Dermis blood vessel endothelial cell (primary cell): ENCODE measurements at regions not wholly inside any gene's neighbourhood (a gene's known extent, or its start where the extent isn't known, plus 50 kb on each side); places are given as distances from the start of the nearest gene placed in this dataset.
A peak's percentile ranks its signal among the peaks of the same experiment; 100 is the strongest.

Experiments
- DNase-seq: peaks from one replicate; pipeline ENCODE4 v3.0.0; 2010

DNA sequence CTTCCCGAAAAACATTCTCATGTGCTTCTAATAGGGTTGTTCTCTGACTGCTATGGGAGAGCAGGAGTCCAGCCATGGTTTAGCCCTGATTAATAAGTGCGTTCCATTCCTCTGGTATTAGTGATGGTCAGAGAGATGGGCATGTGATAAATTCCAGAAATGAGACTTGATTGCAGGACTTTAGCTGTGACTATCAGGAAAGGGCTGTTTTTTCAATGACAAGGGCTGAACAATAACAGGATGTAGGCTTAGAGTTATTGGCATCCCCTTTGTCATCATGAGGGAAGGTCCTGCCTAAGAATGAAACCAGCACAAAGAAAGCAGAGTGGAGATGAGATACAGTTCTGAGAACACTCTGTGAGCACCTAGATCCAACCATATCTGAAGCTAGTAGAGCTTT lies 494.6 kb downstream of the MIAT start:
- DNase-seq: peak; percentile 90

GRCh38 chr22:27152883-27153282 lies 495.5 kb downstream of the MIAT start:
- no peak for DNase-seq

GRCh38 chr22:27153386-27153785 lies 496.0 kb downstream of the MIAT start:
- DNase-seq: no peak

DNA sequence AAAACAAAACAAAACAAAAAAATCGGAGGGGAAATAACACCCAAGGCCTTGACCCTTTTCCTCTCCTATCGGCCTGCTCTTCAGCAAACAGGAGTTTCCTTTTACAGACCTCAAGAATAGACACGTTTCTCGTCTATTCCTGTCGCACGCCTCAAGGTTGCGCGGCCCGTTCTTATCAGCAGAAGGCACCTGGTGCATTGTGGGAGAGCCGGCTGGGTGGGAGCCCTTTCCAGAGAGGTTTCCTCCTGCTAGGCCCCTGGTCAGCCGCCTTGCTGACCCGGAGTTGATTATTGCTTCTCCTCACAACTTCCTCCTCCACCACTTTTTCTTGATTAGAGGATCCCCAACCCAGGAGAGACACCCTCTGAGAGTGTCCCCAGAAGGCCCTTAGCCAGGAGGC lies 497.3 kb downstream of the MIAT start:
- DNase-seq: peak; percentile 80

DNA sequence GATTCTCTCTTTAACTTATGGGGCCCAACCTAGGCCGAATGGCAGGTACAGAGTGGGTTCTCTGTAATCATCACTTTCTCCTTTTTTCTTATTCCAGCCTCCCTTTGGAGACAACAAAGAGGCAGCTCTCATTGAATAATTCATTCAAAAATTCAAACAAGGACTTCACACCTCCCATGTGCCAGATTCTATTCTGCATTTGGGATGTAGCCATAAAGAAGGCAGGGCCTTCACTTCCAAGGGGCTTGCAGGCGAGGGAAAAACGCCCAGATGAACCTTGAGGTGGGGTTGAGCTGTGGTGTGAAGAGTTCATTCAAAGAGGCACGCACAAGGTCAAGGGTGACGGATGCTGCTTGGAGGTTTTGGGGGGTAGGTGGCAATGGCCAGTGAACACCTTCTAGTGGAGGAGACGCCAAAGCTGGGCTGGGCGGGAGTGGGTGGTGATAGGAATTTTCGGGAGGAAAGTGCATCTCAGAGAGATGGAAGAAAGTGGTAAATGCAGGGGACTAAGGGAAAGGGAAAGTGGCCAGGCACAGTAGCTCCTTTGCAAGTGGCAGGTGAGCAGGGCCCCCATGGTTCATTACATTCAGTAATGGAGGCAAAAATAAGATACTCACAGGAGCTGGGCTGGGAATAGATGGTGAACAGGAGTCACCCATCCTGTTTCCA lies 499.6 kb downstream of the MIAT start:
- no peak for DNase-seq

DNA sequence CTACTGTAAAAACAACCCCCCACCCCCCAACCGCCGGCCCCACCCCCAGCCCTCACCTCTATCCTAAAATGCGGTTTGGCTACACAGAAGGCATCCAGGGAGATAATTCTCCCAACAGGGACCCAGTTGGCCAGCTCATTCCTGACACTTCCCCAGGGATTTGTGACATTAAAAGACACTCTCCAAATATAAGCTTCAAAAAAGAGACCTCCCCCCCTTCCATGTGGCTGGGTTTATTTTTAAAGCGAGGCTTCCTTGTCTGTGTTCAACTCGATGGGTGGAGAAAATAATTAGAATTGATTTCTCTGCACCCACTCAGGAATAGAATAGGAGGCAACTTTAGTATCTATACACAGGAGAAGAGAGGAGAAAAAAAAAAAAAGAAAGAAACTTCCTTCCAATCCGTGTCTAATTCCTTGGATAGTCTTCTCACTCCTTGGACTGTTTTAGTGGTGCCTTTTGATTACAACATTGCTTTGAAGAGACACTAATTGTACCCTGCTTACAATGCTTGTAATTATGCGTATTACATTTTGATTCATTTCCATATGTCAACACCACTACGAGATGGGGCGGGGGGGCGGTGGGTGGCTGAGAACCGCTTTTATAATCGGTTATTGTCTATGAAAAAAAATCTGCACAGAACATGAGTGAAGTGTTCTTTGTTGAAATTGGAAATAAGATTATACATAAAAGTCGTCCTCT lies 500.4 kb downstream of the MIAT start:
- no peak for DNase-seq

GRCh38 chr22:27159016-27159415 lies 501.6 kb downstream of the MIAT start:
- no peak for DNase-seq

DNA sequence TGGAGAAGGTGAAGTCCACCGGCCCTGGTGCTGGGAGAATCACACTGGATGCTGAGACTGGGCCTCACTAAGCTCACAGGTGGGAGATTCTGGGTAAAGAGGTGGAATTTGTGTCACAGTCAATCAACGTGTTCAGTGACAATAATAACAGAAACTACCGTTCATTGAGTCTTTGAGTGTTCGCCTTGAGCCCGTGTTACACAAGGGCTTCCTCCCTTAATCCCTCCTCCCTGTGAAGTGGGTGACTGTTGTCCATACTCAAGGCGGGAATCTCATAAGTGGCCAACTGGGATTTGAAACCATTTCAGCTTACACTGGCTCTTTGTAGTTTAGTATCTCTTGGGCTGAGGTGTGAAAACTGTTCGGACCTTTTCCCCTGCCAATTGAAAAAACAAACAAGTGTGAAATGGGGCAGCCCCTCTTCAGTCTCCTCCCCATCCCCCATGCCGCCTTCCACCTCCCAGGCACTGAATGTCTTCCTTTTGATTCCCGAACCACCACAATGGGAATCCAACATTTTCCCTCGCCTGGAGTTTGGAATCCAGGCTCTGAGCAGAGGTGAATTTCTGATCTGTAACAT lies 502.4 kb downstream of the MIAT start:
- DNase-seq: no peak

GRCh38 chr22:27163162-27164137 lies 506.1 kb downstream of the MIAT start:
- DNase-seq: no peak

DNA sequence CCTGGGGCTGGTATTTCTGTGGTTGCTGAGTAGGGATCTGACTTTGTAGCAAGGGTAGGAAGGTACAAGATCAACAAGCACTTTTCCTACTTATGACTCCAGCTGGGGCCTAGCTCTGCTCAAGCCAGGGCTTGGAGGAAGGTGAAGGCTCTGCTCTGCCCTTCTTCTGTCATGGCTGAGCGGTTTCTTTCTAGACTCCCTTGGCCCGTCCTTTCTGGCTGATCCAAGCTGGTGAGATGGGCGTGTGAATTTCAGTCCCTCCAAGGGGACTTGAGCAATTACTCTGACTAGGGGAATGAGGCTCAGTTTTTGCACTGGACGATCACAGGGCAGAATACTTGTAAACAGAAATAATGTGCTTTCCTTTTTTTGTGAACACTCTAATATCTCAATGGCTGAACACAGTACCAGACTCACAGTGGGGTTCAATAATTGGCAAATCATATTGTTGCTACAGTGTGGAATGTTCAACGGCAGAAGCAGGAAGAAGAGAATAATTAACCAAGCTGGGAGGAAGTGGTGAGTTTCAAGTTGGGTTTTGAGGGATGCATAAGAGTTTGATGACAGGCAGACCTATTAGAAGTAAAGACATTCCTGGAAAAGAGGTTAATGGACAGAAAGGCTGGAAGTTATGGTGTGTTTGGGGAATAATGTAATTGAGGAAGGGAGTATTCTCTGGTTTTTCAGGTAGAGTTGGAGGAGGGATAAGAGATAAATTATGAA lies 507.6 kb downstream of the MIAT start:
- no peak for DNase-seq

DNA sequence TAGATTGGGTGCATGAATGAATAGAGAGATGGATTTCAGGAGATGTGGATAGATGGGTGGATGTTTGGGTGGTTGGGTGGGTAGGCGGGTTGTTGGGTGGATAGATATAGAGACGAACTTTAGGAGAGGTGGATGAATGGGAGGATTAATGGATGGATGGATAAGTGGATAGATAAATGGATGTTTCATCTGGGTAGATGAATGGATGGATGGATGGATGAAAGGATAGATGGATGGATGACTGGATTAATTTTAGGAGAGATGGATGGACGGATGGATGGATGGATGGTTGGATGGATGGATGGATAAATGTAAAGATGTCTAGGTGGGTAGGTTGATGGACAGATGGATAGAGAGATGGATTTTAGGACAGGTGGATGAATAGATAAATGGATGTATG lies 511.3 kb downstream of the MIAT start:
- no peak for DNase-seq

GRCh38 chr22:27170491-27170890 lies 513.1 kb downstream of the MIAT start:
- peak; percentile 75 for DNase-seq

- no peak for DNase-seq
These were observed 513.8 kb downstream of the MIAT start for GRCh38 chr22:27171212-27171611.

DNA sequence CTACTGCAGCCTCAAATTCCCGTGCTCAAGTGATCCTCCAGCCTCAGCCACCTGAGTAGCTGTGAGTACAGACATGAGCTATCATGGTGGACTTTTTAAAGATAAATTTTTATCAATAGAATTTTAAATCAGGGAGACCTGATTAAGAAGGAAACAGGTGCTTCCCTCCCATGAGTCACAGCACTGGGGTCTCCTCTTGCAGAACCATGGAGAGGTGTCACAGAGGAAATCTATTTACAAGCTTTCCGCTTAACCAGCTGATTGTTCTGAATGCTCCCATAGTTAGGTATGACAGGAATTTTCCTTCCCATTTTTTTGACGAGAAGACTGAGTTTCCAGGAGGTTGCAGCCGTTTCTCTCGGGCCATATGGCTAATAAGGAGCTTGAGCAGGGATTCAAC lies 516.1 kb downstream of the MIAT start:
- peak; percentile 96 for DNase-seq

- peak; percentile 21 for DNase-seq
These were observed 517.8 kb downstream of the MIAT start for GRCh38 chr22:27175021-27175838.

DNA sequence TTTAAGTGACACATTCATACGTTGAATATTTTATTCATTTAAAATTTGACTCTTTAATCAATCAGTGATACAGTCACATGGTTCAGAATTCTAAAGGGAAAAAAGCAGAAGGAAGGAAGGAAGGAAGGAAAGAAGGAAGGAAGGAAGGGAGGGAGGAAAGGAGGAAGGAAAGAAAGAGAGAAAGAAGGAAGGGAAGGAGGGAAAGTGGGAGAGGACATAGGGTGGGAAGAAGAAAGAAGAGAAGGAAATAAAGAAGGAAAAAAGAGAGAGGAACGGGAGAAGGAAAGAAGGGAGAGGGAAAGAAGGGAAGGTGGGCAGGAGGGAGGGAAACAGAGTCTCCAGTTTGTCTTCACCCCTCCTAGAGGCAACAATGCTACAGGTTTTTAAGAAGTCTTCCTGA lies 518.6 kb downstream of the MIAT start:
- no peak for DNase-seq

GRCh38 chr22:27179161-27179560 lies 521.8 kb downstream of the MIAT start:
- peak; percentile 33 for DNase-seq

GRCh38 chr22:27181537-27181936 lies 524.1 kb downstream of the MIAT start:
- no peak for DNase-seq

DNA sequence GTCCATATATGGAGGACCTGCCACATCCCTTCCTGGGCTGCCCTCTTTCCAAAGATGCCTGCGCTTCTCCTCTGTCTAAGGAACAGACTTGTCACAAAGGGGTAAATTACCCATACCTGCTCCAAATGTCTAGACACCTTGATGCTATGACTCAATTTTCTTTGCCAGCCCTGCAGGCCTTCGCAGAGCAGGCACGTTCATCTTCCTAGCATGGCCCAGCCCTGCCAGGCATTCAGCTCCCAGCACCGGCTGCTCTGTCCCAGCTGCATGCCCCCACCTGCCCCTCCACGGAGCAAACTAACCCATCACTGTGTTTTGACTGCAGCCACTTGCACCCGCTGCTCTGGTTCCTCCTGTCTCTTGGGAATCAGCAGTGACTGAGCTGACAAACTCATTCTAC lies 526.1 kb downstream of the MIAT start:
- no peak for DNase-seq

DNA sequence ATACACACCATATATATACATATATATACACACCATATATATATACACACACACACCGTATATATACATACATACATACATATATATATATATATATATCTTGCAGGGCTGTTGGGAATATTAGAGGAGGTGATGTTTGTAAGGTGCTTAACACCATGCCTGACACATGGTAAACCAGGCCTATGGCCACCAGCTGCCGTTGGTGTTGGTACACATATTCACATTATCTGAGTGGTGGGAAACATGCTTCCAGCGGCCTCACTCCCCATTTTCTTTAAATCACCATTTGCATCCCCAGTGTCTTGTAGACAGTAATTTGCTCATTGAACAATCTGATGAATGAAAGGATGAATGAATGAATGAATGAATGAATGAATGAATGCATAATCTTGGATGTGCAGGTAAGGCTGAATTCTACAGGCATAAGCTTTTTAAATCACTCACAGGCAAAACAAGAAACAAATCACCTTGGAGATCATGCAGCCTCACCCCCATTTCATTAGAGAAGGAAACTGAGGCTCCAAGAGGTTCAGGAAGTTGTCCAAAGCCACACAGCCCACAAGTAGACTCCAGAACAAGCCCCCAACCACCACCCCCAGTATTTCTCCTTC lies 527.8 kb downstream of the MIAT start:
- DNase-seq: no peak

GRCh38 chr22:27185760-27186302 lies 528.4 kb downstream of the MIAT start:
- no peak for DNase-seq
